Left cardiac atrium (tissue), 4 donors: ENCODE measurements at regions not wholly inside any gene's neighbourhood (a gene's known extent, or its start where the extent isn't known, plus 50 kb on each side); places are given as distances from the start of the nearest gene placed in this dataset.

ENCODE experiments used
- ATAC-seq, 2 donors: fragments of 200-7000 bp; cut with Tn5 transposase; one replicate each; pipeline ENCODE4 v1.9.1; 2020; ENCODE audit warnings: mild to moderate bottlenecking in 2 of 2, moderate library complexity in 2 of 2
- DNase-seq: peaks from one replicate; pipeline ENCODE4 v3.0.0-alpha.2; 2020
- intact Hi-C, 2 donors: fragments of 100-400 bp; cut with DNase I; formaldehyde crosslinking; loops; one replicate each; pipeline versions ENCODE4 v1.14.1 to v1.15.1; 2022 to 2023
- donor health status: DM: no; HTN: yes; CAD: no.
- donor health status: DM: no; HTN: yes; CAD: no; lungs with severe emphysema.
- donor health status: DM: yes; HTN: yes; CAD: no.
- donor health status: Dilated cardiomyopathy.

DNA sequence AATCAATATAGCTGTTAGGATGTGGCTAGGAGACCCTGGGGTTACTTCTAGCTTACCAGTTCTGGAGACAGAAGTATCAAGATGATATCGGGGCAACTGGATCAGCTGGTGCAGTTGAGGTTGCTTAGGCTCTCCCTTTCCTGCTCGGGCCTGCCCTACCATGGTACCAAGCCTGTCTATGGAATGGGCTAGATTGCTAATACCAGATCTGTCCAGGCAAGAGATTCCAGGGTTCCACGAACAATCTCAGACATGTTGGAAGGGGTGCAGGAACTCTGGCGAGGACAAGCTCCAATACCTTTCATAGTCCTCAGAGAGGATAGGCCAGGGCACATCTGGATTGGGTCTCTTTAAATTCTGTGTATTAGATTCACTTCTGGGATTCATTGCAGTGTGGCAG, 53.8 kb downstream of the ADM start:
- no peak for ATAC-seq
- no peak for DNase-seq
- intact Hi-C loops, result no loop called here

GRCh38 chr11:10359171-10359570, 54.3 kb downstream of the ADM start:
- ATAC-seq, result no peak
- intact Hi-C loops, result no loop called here
- DNase-seq, result no peak

DNA sequence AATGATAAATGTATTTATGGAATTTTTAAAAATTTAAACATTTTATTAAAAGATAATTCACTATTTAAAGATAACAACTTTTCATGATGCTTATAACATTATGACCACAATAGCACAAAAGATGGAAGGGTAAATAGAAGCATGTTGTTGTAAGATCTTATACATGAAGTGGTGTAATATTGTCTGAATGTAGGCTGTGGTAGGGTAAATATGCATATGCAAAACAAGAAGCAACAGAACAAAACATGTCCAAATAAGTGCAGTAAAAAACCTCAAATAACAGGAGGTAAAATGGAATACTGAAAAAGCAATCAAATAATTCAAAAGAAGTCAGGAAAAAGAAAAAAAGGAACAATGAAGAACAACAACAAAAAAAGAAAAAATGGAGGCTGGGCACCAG, 56.0 kb downstream of the ADM start:
- ATAC-seq, result no peak
- no peak for DNase-seq
- intact Hi-C loops, result no loop called here

DNA sequence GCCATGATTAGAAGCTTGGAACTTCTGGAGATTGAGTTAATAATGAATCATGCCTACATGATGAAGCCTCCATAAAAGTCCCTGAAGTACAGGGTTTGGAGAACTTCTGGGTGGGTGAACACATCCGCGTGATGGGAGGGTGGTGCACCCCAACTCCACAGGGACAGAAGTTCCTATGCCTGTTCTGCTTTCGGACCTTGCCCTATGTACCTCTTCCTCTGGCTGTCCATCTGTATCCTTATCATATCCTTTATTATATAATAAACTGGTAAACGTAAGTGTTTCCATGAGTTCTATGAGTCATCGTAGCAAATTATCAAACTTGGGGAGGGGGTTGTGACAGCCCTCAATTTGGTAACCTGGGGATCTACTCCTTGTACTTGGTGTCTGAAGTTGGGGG, 60.2 kb downstream of the ADM start:
- intact Hi-C loops, result no loop called here
- no peak for ATAC-seq

GRCh38 chr11:10366568-10367331, 61.9 kb downstream of the ADM start:
- DNase-seq (peak; percentile 87), ATAC-seq (peak; percentile 90 to 93)
- intact Hi-C loops, result no loop called here

More for the DNA sequence above, 60.2 kb downstream of the ADM start:
- no peak for DNase-seq

DNA sequence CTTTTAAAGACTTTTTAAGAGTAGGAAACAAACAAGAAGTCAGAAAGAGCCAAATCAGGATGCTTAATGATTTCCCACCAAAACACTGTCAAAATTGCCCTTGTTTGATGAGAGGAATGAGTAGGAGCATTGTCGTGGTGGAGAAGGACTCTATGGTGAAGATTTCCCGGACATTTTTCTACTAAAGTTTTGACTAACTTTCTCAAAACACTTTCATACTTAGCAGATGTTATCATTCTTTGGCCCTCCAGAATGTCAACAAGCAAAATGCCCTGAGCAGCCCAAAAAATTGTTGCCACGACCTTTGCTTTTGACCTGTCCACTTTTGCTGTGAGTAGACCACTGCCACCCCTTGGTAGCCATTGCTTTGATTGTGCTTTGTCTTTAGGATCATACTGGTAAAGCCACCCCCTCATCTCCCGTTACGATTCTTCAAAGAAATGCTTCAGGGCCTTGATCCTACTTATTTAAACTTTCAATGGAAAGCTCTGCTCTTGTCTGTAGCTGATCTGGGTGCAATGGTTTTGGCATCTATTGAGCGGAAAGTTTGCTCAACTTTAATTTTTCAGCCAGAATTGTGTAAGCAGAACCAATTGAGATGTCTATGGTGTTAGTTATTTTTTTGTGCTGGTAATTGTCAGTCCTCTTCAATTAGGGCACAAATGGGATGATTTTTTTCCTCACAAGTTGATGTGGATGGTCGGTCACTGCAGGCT, 67.2 kb downstream of the ADM start:
- ATAC-seq, result no peak
- no peak for DNase-seq
- intact Hi-C loops, result no loop called here

DNA sequence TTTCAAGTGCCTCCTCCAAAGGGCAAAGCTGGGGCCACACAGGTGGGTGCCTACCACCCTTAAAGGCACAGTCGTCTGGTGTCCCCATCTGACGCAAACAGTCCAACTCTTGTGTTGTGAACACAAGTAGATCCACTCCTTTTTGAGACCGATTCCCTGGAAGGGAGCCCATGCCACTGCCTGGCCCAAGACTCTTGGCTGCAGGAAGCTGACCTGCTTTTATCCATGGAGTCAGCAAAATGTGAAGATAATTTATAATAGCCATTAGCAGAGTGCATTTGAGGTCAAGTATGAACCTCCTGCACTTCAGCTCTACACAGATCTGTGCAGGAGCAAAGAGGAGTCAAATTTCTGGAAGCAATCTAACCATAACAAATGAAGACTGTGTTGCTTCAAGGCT, 68.5 kb downstream of the ADM start:
- peak; percentile 36 to 56 for ATAC-seq
- intact Hi-C loops, result no loop called here
- no peak for DNase-seq

- ATAC-seq, result no peak
- DNase-seq, result no peak
- intact Hi-C loops, result no loop called here
Observed at GRCh38 chr11:10373929-10374328, 69.1 kb downstream of the ADM start.

DNA sequence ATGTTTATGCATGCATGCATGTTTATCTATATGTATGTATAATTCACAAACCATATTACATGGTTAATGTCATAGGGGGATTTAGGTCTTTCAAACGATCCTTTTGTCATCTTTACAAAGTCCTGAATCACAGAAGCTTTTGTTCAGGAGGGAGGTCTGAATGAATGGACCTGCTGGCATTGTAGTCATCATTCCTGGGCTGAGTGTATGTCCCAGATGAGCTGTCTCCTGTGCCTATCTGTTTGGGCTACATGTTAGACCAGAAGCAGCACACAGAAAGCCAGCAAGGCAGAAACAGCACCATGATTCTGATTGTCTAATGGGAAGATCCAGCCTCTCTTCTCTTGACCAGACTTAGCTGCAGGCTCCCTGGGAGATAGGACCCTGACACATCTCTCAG, 69.5 kb downstream of the ADM start:
- DNase-seq, result no peak
- intact Hi-C loops, result no loop called here
- ATAC-seq, result no peak

DNA sequence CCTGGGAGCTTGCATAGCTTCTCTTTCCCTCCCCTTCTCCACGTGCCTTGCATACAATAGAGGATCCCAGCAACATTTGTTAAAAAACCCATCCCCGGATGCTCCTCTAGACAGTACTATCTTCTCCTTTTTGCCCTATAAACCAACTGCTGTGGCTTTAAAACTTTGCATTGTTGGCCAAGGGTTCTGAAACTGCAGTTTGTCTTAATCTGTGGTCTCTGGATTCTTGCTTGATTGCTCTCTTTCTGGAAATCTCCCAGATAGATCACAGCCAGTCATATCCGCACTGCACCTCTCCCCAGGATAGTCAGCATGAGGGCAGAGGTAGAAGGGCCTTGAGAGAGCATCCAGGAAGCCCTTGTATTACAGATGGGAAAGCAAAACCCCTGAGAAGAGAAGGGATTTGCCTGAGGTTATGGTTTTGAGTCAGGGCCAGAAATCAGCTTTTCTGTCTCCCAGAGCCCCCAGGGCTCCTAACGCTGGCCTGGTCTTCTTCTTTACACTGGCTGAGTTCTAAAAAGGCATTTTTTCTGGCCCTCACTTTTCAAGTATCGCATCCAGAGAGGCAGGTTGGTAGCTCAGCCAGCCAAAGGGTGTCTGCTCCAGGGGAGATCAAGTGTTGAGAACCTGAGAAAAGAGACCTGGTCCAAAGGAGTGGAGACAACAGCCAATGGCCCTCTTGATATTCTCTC, 70.6 kb downstream of the ADM start:
- intact Hi-C loops, result no loop called here

GRCh38 chr11:10376061-10376460, 71.2 kb downstream of the ADM start:
- no peak for ATAC-seq
- intact Hi-C loops, result no loop called here
- DNase-seq, result no peak

More for the DNA sequence above, 70.6 kb downstream of the ADM start:
- DNase-seq (no peak), ATAC-seq (no peak)

- DNase-seq (no peak), ATAC-seq (no peak)
- intact Hi-C loops, result no loop called here
Observed at GRCh38 chr11:10377183-10377582, 72.3 kb downstream of the ADM start.

DNA sequence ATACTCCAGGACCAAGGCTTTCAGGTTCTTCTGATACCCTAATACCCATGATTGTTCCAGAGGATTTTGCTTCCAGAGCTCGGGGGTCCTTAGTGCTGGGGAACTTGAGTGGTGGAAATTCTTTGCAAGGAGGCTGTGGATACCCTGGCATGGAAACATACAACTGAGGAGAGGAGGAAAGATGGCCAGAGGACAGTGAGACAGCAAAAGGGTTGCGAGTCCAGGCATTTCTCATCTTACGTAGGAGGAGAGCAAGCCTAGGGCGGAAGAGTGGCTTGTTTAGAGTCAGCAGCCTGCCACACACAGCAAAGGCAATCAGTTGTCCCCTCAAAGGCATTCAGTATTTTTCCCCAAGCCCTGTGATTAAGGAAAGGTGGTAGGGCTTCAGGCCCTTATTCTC, 73.5 kb downstream of the ADM start:
- no peak for ATAC-seq
- intact Hi-C loops, result no loop called here
- no peak for DNase-seq

- intact Hi-C loops, result no loop called here
- peak; percentile 31 to 60 for ATAC-seq
- no peak for DNase-seq
Observed at GRCh38 chr11:10379022-10379421, 74.1 kb downstream of the ADM start.

- intact Hi-C loops, result no loop called here
- ATAC-seq, result peak; percentile 36 to 48
- DNase-seq, result no peak
Observed at GRCh38 chr11:10379426-10379825, 74.6 kb downstream of the ADM start.

GRCh38 chr11:10379871-10380568, 75.0 kb upstream of the AMPD3 start:
- DNase-seq (no peak), ATAC-seq (peak; percentile 46 to 62)
- intact Hi-C loops, result no loop called here

DNA sequence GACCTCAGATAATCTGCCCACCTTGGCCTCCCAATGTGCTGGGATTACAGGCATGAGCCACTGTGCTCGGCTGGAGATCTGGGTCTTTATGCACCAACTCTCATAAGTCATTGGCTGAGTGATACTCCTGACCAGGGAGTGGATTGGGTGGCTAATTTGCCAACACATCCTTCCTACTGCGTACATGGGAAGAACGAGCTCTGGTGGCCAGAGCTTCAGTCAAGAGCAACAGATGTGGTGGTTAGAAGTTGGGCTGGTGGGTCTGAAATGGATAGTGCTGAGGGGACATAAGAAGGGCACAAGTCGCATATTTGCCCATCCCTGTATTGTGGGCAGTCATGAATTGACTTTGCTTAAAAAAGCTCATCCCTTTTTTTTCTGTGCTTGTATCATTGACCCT, 74.1 kb upstream of the AMPD3 start:
- intact Hi-C loops, result no loop called here
- DNase-seq (no peak), ATAC-seq (no peak)

DNA sequence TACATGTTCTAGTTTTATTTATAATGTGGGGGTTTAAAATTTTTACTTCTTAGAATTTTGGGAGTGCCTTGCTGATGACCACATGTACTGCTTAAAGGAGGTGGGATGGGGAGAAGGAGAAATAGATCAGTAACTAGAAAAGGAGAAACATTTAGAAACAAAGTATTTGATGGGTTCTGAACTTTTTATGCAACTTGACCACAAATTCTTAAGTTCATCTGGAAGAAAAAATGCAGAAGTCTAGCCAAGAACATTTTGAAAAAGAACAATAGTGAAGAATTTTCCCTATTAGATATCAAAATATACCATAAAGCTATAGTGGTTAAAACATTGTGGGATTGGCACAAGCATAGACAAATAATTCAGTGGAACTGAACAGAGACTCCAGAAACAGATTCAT, 73.3 kb upstream of the AMPD3 start:
- no peak for DNase-seq
- ATAC-seq, result no peak
- intact Hi-C loops, result no loop called here

- intact Hi-C loops, result no loop called here
- DNase-seq (no peak), ATAC-seq (peak in 1 of 2 donors; percentile 36)
Observed at GRCh38 chr11:10382518-10382917, 72.5 kb upstream of the AMPD3 start.

DNA sequence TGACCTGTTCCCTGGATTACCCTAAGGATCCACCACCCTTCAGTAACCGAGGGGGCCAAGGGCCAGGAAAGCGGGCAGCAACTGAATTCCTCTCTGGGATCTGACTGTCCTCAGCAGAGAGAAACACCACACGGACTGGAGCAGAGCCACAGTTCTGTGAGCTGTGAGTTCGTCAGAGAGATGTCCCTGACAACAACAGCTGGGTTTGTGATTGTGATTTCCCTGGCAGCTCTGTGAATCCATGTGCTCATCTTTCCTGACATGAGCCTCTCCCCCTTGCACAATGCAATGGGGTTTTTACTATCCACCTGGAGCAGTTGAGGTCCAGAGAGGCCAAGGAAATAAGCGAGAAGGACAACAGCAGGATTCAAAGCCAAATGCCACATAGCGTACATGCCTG, 69.4 kb upstream of the AMPD3 start:
- peak; percentile 36 for DNase-seq
- intact Hi-C loops, result no loop called here
- no peak for ATAC-seq
